HepG2 (cell line): ENCODE measurements at regions not wholly inside any gene's neighbourhood (a gene's known extent, or its start where the extent isn't known, plus 50 kb on each side); places are given as distances from the start of the nearest gene placed in this dataset.

Source experiments
- ATAC-seq: fragments of 200-7000 bp; cut with Tn5 transposase; 3 replicates; pipeline ENCODE4 v1.9.1; 2020; ENCODE audit warnings: mild to moderate bottlenecking, moderate library complexity
- BruUV-seq: library from RNA; stranded (reverse); fragments of 400-500 nt; replicated peaks from 2 replicates; lab custom pipeline; 2021; lab: Mats Ljungman, UMichigan
- CTCF ChIA-PET: fragments of 300-600 bp; formaldehyde crosslinking; extraction: SDS; loops from one replicate; lab custom pipeline; 2021; ENCODE audit warnings: low total read pairs, inconsistent platforms, low intra/inter-chr PET ratio; lab: Yijun Ruan, JAX
- POLR2A ChIA-PET: fragments of 350-600 bp; sonication (Branson Sonifier 250); formaldehyde crosslinking; loops from one replicate; lab custom pipeline; 2020; ENCODE audit warnings: antibody characterized with exemption, inconsistent platforms; lab: Yijun Ruan, JAX
- DNase-seq: peaks from one replicate; pipeline ENCODE4 v3.0.0-alpha.2; 2015; ENCODE audit warnings: low spot score
- FAIRE-seq: peaks from 3 replicates; lab custom pipeline; 2011; peaks lifted over from hg19 to GRCh38; lab: Jason Lieb, UNC
- H2AFZ ChIP-seq: one replicate; pipeline ENCODE4 v1.6.1; 2011; ENCODE audit warnings: low read length, inconsistent platforms
- H3K27ac ChIP-seq: fragments of 300-600 bp; 3 replicates; pipeline ENCODE4 v1.8.0; 2011; ENCODE audit warnings: mixed run types, mild to moderate bottlenecking, mixed read lengths, low read length, inconsistent platforms; ENCODE audit not compliant: insufficient read depth; ENCODE audit errors: extremely low read length
- H3K27me3 ChIP-seq, 2 experiments: fragments of 200-600 bp in 1 of 2; 2 replicates in 1 of 2; 3 replicates in 1 of 2; pipeline versions ENCODE4 v1.6.0 to v1.8.0; 2011; ENCODE audit warnings: low read length in 2 of 2, mild to moderate bottlenecking in 2 of 2, moderate library complexity in 2 of 2, inconsistent platforms in 1 of 2; ENCODE audit not compliant: insufficient read depth in 2 of 2, control insufficient read depth in 1 of 2
- H3K36me3 ChIP-seq, 2 experiments: fragments of 200-600 bp in 1 of 2; replicated peaks in 1 of 2; 2 replicates in 1 of 2; 3 replicates in 1 of 2; pipeline versions ENCODE4 v1.5.1 to v1.8.0; 2011; ENCODE audit warnings: low read length in 2 of 2, inconsistent platforms in 1 of 2; ENCODE audit not compliant: insufficient read depth in 2 of 2, control insufficient read depth in 1 of 2
- H3K4me1 ChIP-seq: 2 replicates; pipeline ENCODE4 v1.5.1; 2012; ENCODE audit warnings: low read length, inconsistent platforms; ENCODE audit not compliant: insufficient read depth
- H3K4me2 ChIP-seq: 2 replicates; pipeline ENCODE4 v1.6.0; 2011; ENCODE audit warnings: low read depth, low read length, inconsistent platforms
- H3K4me3 ChIP-seq, 3 experiments: fragments of 200-600 bp in 1 of 3; sonication (generic), shearing (Covaris generic) in 1 of 3; replicated peaks in 1 of 3; 2 replicates each; pipeline ENCODE4 v1.5.1; 2011 to 2016; ENCODE audit warnings: low read length in 3 of 3, inconsistent platforms in 2 of 3, low read depth in 2 of 3, mild to moderate bottlenecking in 2 of 3, control low read depth in 1 of 3, mixed read lengths in 1 of 3; ENCODE audit not compliant: insufficient read depth in 1 of 3
- H3K79me2 ChIP-seq: one replicate; pipeline ENCODE4 v1.6.1; 2011; ENCODE audit warnings: low read length, inconsistent platforms; ENCODE audit not compliant: insufficient read depth
- H3K9ac ChIP-seq: 2 replicates; pipeline ENCODE4 v1.6.0; 2011; ENCODE audit warnings: mild to moderate bottlenecking, low read depth, low read length, inconsistent platforms; ENCODE audit not compliant: insufficient read depth
- H3K9me3 ChIP-seq: 2 replicates; pipeline ENCODE4 v1.5.1; 2012; ENCODE audit warnings: mild to moderate bottlenecking, low read length
- H4K20me1 ChIP-seq: 2 replicates; pipeline ENCODE4 v1.6.0; 2011; ENCODE audit warnings: inconsistent platforms, mild to moderate bottlenecking, low read length, moderate library complexity; ENCODE audit not compliant: insufficient read depth
- MAFF ChIP-seq: IDR thresholded peaks from 2 replicates; pipeline ENCODE4 v1.6.1; 2011; ENCODE audit warnings: low read depth, low read length, improper control_type of control experiment
- MTA1 ChIP-seq: sonication (generic); formaldehyde crosslinking; IDR thresholded peaks from 2 replicates; pipeline ENCODE4 v1.4.0; 2020; ENCODE audit warnings: missing genetic modification reagents, mild to moderate bottlenecking, borderline replicate concordance
- NFYC ChIP-seq: IDR thresholded peaks from 2 replicates; pipeline ENCODE4 v1.6.1; 2016; ENCODE audit warnings: missing genetic modification reagents, missing compliant biosample characterization
- PLRG1 ChIP-seq: fragments of 450-650 bp; conservative IDR thresholded peaks from 2 replicates; pipeline ENCODE4 v1.6.1; 2016
- POGZ ChIP-seq: sonication (generic); formaldehyde crosslinking; IDR thresholded peaks from 2 replicates; pipeline ENCODE4 v1.4.0; 2020; ENCODE audit warnings: mild to moderate bottlenecking, missing genetic modification reagents
- RBM22 ChIP-seq: fragments of 200-400 bp; formaldehyde crosslinking; optimal IDR thresholded peaks from 2 replicates; pipeline ENCODE3; 2017; ENCODE audit warnings: mild to moderate bottlenecking, low read length, moderate library complexity
- SP4 ChIP-seq: sonication (generic); formaldehyde crosslinking; IDR thresholded peaks from 2 replicates; pipeline ENCODE4 v1.8.1; 2023; ENCODE audit warnings: mild to moderate bottlenecking, missing genetic modification reagents
- TIGD3 ChIP-seq: sonication (generic); formaldehyde crosslinking; IDR thresholded peaks from 2 replicates; pipeline ENCODE4 v1.5.1; 2020; ENCODE audit warnings: mild to moderate bottlenecking, missing genetic modification reagents, borderline replicate concordance
- ZNF136 ChIP-seq: sonication (generic); formaldehyde crosslinking; IDR thresholded peaks from 2 replicates; pipeline ENCODE4 v1.8.1; 2022; ENCODE audit warnings: low read depth, mild to moderate bottlenecking, moderate library complexity, missing genetic modification reagents
- WGBS: methylation state at CpG from one replicate; pipeline ENCODE4 v1.1.6; 2017; ENCODE audit warnings: low lambda C conversion rate; 5-methylcytosine and 5-hydroxymethylcytosine counted together
- in situ Hi-C: cut with HindIII; loops from 2 replicates; pipeline ENCODE4 v1.10.0; 2017; ENCODE audit warnings: low pct_unique_long_range_greater_than_20kb; ENCODE audit not compliant: extremely low pct_ligation_motif_present
- intact Hi-C: fragments of 100-400 bp; cut with micrococcal nuclease; formaldehyde crosslinking; loops from one replicate; pipeline ENCODE4 v1.10.0; 2022; ENCODE audit not compliant: unreplicated experiment
- TF ChIP-seq, protein P1 (sequence below), 2 experiments: sonication (generic) in 1 of 2; formaldehyde crosslinking in 1 of 2; IDR thresholded peaks; 2 replicates each; pipeline versions ENCODE4 v1.4.0 to v1.6.1; 2016 to 2020; ENCODE audit warnings: borderline replicate concordance in 1 of 2, low read depth in 1 of 2, mild to moderate bottlenecking in 1 of 2, missing genetic modification reagents in 1 of 2
- TF ChIP-seq, protein P2 (sequence below): sonication (generic); formaldehyde crosslinking; conservative IDR thresholded peaks from 2 replicates; pipeline ENCODE4 v1.4.0; 2020; ENCODE audit warnings: missing genetic modification reagents
- TF ChIP-seq, protein P3 (sequence below): sonication (generic); formaldehyde crosslinking; IDR thresholded peaks from 2 replicates; pipeline ENCODE4 v1.8.0; 2022; ENCODE audit warnings: mild to moderate bottlenecking, missing genetic modification reagents; ENCODE audit not compliant: insufficient replicate concordance
- TF ChIP-seq, protein P4 (sequence below): sonication (generic); formaldehyde crosslinking; conservative IDR thresholded peaks from 2 replicates; pipeline ENCODE4 v1.8.0; 2022; ENCODE audit warnings: missing genetic modification reagents

DNA sequence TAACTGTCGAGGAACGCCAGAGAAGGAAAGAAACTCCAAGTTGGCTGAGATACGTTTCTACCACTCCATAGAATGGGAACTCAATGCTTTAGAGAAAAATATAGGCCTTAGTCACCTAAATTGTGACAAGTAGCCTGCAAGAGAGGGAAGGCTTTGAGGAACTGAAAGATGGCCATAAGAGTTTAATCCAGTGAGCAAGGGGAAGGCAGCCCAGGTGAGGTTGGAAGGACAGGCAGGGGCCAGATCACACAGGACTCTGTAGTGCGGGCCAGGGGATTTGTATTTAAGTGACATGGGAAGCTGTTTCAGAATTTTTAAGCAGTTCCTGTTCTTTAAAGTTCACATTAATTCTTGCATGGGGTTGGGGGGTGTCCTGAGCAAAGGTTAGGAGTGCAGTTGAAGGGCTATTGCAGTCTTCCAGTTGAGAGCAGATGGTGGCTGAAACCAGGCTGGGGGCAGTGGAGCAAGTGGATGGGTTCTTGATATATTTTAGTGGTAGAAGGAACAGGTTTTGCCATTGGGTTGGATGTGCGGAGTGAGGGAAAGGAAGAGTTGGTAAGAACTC is 138.9 kb upstream of the PELI1 start:
- FAIRE-seq: no peak
- 61% methylated on average over 5 of the region's 5 CpGs for WGBS
- BruUV-seq: no TSS peak
- H3K36me3 ChIP-seq: no peaks in the 10 kb centered on the region
- POLR2A ChIA-PET: no interaction called here
- intact Hi-C loops (no loop called here), in situ Hi-C loops (no loop called here)
- no peak overlapping the region for H2AFZ ChIP-seq
- H4K20me1 ChIP-seq: no peaks in the 10 kb centered on the region
- no peak for DNase-seq
- H3K9me3 ChIP-seq: no peaks in the 10 kb centered on the region
- peaks cover 6 to 26% of the 10 kb centered on the region in 2 experiments; a peak in 4 of 5 replicates for H3K27me3 ChIP-seq
- no peaks in the 10 kb centered on the region for H3K4me1 ChIP-seq
- H3K79me2 ChIP-seq: no peaks in the 10 kb centered on the region
- H3K27ac ChIP-seq: no peak overlapping the region
- no peak overlapping the region for H3K4me2 ChIP-seq
- no peak overlapping the region for H3K4me3 ChIP-seq
- no peak overlapping the region for H3K9ac ChIP-seq
- CTCF ChIA-PET: no interaction called here
- no peak for ATAC-seq
- TF ChIP-seq TIGD3 (CRISPR knock-in tag): no peak
- TF ChIP-seq MAFF: no peak
- TF ChIP-seq, protein P1, sequence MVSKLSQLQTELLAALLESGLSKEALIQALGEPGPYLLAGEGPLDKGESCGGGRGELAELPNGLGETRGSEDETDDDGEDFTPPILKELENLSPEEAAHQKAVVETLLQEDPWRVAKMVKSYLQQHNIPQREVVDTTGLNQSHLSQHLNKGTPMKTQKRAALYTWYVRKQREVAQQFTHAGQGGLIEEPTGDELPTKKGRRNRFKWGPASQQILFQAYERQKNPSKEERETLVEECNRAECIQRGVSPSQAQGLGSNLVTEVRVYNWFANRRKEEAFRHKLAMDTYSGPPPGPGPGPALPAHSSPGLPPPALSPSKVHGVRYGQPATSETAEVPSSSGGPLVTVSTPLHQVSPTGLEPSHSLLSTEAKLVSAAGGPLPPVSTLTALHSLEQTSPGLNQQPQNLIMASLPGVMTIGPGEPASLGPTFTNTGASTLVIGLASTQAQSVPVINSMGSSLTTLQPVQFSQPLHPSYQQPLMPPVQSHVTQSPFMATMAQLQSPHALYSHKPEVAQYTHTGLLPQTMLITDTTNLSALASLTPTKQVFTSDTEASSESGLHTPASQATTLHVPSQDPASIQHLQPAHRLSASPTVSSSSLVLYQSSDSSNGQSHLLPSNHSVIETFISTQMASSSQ (IDR thresholded peaks at IDR 0.05; ENCODE audit: low read depth): no peak
- TF ChIP-seq, protein P1 (CRISPR knock-in tag; IDR thresholded peaks at IDR 0.05; ENCODE audit: borderline replicate concordance): no peak
- no peak for TF ChIP-seq NFYC
- TF ChIP-seq, protein P2, sequence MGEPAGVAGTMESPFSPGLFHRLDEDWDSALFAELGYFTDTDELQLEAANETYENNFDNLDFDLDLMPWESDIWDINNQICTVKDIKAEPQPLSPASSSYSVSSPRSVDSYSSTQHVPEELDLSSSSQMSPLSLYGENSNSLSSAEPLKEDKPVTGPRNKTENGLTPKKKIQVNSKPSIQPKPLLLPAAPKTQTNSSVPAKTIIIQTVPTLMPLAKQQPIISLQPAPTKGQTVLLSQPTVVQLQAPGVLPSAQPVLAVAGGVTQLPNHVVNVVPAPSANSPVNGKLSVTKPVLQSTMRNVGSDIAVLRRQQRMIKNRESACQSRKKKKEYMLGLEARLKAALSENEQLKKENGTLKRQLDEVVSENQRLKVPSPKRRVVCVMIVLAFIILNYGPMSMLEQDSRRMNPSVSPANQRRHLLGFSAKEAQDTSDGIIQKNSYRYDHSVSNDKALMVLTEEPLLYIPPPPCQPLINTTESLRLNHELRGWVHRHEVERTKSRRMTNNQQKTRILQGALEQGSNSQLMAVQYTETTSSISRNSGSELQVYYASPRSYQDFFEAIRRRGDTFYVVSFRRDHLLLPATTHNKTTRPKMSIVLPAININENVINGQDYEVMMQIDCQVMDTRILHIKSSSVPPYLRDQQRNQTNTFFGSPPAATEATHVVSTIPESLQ (CRISPR knock-in tag): no peak
- TF ChIP-seq POGZ (CRISPR knock-in tag): no peak
- TF ChIP-seq, protein P3, sequence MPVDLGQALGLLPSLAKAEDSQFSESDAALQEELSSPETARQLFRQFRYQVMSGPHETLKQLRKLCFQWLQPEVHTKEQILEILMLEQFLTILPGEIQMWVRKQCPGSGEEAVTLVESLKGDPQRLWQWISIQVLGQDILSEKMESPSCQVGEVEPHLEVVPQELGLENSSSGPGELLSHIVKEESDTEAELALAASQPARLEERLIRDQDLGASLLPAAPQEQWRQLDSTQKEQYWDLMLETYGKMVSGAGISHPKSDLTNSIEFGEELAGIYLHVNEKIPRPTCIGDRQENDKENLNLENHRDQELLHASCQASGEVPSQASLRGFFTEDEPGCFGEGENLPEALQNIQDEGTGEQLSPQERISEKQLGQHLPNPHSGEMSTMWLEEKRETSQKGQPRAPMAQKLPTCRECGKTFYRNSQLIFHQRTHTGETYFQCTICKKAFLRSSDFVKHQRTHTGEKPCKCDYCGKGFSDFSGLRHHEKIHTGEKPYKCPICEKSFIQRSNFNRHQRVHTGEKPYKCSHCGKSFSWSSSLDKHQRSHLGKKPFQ: no peak
- TF ChIP-seq, protein P4, sequence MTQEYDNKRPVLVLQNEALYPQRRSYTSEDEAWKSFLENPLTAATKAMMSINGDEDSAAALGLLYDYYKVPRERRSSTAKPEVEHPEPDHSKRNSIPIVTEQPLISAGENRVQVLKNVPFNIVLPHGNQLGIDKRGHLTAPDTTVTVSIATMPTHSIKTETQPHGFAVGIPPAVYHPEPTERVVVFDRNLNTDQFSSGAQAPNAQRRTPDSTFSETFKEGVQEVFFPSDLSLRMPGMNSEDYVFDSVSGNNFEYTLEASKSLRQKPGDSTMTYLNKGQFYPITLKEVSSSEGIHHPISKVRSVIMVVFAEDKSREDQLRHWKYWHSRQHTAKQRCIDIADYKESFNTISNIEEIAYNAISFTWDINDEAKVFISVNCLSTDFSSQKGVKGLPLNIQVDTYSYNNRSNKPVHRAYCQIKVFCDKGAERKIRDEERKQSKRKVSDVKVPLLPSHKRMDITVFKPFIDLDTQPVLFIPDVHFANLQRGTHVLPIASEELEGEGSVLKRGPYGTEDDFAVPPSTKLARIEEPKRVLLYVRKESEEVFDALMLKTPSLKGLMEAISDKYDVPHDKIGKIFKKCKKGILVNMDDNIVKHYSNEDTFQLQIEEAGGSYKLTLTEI (CRISPR knock-in tag): no peak
- no peak for TF ChIP-seq RBM22
- no peak for TF ChIP-seq ZNF136 (CRISPR knock-in tag)
- TF ChIP-seq PLRG1: no peak
- no peak for TF ChIP-seq MTA1 (CRISPR knock-in tag)
- TF ChIP-seq SP4 (CRISPR knock-in tag): no peak
